RPMI7951 (cell line): ENCODE measurements at regions not wholly inside any gene's neighbourhood (a gene's known extent, or its start where the extent isn't known, plus 50 kb on each side); places are given as distances from the start of the nearest gene placed in this dataset.
"Not testable (repeated sequence)": the region's sequence is repeated elsewhere in the genome, so short reads cannot be mapped to it uniquely, and the experiment has no call there.

Experiments used
- DNase-seq: peaks from one replicate; pipeline ENCODE4 v3.0.0-alpha.2; 2012; ENCODE audit warnings: low read depth

DNA sequence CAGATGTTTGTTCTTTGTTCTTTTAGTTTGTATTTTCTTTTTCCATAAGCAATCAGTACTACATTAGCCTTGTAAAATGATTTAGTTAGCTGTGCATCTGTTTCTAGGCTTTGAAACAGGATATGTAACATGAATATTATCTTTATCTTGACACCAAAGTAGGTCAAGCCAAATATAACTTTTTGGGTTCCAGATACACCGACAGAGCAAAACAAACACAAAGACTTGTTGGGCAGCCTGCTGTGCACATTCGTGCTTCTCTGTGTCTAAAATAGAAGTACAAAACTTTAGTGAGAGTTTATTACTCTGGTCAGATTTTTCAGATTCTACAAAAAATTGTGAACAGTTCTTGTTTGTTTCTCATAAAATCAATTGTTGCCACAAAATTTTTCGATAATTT lies 1059.3 kb upstream of the GYPC start:
- no peak for DNase-seq

DNA sequence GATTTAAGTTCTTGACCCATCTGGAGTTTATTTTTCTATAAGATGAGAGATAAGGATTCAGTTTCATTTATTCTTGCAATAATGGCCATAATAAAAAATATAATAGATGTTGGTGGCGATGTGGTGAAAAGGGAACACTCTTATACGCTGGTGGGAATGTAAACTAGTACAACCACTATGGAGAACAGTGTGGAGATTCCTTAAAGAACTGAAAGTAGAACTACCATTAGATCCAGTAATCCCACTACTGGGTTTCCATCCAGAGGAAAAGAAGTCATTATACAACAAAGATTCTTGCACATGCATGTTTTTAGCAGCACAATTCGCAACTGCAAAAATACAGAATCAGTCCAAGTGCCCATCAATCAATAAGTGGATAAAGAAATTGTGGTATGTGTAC lies 1040.5 kb upstream of the GYPC start:
- no peak for DNase-seq

DNA sequence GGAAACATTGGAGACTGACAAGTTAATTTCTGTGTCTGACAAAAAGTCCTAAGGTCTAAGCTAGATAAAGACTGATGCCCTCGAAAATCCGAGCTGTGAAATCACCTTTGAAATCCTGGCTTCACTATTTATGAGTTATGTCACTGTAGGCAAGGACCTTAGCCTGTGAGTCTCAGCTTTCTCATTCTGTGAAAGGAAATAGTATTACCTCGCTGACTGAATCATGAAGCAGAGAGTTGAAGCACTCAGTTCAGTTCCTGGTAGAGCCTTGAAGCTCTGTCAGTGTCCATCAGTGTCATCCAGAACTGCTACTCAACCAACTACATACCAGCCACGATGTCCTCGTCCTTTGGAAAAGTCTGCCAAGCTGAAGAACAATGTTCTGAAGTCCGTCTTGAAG lies 1025.6 kb upstream of the GYPC start:
- no peak for DNase-seq

DNA sequence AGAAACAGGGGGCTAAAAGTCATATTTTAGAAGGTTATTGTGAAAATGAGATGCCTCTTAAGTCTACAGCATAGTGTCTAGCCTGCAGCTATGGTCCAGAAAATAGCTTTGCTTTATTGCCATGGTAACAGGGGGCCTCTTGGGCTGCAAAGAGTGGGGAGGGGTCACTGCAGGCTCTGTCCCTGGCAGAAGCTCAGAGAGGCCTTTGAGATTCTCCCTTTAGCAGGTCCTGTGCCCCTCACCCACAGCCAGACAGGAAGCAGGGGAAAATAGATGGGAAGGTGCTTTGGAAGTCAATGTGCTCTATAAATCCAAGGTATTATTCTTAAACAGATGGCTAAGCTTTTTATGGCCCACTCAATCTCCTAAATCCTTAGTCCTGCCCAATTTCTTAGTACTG lies 1021.3 kb upstream of the GYPC start:
- no peak for DNase-seq

DNA sequence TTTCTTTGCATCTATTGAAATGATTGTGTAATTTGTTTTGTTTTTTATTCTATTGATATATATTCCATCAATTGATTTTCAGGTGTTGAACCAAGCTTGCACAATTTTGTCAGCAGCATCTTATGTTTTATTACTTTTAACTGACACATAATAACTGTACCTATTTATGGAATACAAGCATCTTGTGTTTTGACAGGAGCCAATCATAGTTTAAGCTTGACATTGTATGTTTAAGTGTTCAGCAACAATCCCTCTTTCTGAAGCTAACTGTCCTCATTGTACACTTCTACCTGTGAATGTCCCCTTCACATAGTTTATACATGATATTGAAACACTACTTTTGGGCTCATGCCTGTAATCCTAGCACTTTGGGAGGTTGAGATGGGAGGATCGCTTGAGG lies 1017.6 kb upstream of the GYPC start:
- DNase-seq = no peak

DNA sequence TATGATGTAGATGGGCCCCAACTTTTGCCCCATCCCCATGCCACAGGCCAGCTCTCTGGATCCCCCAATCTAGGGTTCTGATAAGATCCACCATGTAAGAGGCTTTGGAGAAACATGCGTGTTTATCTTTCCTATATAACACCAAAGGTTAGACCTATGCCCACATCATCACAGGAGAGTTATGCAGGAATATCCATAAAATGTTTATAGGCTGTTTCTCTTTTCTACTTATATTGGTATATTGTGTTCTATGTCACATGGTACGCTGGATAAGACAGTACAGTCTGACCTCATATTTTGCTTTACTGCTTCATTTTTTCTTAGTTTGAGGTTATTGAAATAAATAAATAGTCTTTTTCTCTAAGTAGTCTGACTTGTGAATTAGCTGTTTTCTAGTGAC lies 1013.9 kb upstream of the GYPC start:
- no peak for DNase-seq

DNA sequence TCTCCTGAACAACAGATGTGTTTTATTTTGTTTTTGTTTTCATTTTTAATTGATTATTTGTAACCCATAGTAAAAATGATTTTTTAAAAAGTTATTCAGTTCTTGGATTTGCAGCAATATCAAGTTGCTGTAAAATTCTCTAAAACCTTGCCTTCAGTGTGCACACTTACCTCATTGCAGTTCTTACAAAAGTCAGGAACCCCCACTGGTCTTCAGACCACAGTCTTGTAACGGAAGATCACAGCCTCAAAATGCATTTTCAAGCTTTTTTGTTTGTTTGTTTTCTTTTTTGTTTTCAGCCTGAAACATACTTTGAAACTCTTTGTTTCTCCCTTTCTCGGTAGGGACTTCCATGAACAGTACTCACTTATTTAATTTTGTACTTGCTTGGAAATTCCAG lies 1012.8 kb upstream of the GYPC start:
- no peak for DNase-seq

DNA sequence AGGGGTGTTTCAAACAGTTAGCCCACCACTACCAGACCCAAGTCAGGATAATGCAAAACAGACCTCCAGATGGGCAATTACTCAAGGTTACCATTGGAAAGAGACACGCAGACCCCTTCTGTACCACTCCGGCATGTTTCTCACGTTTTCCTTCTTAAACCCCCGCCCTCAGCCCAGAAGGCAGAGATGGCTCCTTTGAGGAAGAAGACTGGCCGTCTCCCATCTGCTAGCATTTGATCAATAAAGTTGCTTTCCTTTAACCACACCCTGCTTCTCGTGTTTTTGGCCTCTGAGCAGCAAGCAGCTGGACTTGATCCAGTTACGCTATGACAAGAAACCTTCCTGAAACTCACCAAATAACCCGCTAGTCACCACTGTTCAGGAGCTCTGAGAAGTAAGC lies 1012.4 kb upstream of the GYPC start:
- no peak for DNase-seq

DNA sequence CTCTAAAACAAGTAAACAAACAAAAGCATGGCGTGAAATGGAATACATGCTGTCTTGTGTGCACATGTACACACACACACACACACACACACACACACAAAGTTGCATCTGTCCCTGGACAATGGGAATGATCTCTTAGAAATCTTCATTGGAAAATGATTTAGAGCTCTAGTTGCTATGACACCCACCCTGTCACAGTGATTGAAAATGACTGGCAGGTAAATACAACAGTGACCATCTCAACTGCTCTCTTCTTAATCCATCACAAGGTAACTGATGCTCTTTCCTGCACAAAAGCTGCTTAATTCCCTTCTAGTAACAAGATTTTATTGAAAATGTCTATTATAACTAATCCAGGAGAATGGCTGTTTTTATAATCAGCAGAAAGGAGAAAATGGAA lies 1011.7 kb upstream of the GYPC start:
- no peak for DNase-seq

DNA sequence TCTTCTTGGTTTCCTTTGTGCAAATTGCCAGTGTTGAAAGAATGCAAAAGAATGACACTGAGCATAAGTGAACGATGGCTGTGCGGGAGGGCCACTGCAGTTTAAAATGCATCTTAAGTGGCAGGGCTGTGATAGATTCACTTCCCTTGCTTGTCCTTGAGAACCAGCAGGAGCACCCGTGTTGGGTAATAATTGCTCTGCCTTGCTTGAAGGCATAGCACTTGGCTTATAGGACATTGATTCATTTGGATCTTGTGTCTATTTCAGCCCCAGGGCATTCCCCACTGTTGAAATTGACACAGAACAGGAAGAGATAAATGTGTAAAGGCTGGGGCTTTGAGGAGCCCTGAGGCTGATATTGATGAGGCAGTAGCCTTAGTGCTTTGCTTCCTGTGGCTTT lies 1003.7 kb upstream of the GYPC start:
- DNase-seq = no peak

DNA sequence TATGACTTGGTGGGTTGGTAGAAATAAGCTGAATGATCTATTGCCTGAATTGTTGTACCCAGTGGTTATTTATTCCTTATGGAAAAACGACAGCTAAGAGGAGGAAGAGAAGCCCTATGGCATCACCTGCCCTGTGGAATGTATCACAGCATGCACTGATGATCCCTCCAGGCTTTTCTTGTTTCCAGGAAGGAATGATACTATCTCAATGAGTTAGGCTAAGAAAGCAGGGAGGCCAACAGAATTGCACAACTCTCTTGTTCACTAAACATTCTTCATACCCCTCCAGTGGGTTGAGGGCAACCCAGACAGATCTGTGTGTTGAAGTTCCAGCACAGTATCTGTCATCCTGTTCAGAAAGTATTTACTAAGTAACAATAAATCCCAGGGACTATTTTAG lies 1001.7 kb upstream of the GYPC start:
- no peak for DNase-seq

DNA sequence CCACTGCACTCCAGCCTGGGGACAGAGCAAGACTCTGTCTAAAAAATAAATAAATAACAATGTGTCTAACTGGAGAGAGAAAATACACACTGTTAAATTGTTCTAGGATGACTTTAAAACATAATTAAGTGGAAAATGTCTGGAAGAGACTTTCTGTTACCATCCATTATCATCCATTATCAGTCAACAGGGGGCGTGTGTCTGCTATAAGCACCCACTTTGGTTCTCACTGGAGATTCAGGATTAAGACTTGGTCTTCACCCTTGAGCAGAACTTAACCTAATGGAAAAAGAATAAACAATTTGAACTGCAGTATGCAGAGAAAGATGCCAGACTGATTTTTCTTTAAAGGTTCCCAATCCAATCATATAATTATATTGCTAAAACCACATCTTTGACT lies 999.8 kb upstream of the GYPC start:
- no peak for DNase-seq

DNA sequence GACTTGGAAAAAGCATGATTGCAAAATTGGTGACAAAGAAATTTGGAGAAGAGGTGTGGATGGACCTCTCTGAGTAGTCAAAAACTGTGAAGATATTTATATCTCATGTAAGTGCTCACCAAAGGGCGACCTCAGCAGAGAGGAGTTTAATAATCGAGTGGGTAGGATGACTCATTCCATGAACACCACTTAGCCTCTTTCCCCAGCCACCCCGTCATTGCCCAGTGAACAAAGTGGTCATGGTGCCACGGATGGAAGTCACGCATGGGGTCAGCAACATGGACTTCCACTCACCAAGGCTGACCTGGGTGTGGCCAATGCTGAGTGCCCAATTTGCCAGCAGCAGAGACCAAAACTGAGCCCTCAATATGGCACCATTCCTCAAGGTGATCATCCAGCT lies 997.4 kb upstream of the GYPC start:
- no peak for DNase-seq

DNA sequence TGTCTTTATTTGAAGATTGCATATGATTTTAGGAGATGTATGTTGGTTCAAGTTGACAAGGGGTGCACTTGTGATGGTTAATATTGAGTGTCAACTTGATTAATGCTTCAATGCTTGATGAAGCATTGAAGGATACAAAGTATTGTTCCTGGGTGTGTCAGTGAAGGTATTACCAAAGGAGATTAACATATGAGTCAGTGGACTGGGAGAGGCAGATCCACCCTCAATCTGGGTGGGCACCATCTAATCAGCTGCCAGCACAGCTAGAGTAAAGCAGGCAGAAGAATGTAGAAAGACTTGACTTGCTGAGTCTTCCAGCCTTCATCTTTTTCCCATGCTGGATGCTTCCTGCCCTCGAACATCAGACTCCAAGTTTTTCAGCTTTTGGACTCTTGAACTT lies 995.6 kb upstream of the GYPC start:
- not testable (repeated sequence) for DNase-seq

DNA sequence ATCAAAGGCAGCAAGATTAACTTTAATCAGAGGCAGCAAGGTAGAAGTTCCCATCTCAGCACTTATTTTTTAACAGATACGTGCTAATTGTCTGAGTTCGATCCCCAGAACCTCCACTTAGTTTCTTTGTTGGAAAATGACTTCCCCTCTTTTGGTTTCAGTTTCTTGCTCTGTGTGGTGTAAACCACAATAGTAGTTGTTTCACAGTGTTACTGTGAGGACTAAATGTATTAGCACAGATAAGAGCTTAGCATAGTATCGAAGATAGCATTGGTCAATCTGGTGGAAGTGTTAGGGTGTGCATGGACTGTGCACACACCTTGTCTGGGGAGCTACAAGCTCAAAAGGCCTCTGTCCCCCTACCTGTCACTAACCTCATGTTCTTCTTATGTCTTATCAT lies 988.3 kb upstream of the GYPC start:
- no peak for DNase-seq

DNA sequence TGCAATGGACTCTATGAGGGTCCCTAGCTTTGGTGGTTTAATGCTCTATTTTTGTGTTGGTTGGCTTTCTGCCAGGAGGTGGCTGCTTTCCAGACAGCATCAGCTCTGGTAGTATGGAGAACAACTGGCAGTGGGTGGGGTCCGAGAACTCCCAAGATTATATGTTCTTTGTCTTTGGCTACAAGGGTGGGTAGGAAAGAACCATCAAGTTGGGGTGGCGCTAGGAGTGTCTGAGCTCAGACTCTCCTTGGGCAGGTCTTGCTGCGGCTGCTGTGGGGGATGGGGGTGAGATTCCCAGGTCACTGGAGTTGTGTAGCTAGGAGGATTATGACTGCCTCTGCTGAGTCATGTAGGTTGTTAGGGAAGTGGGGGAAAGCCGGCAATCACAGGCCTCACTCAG lies 976.1 kb upstream of the GYPC start:
- DNase-seq = no peak

DNA sequence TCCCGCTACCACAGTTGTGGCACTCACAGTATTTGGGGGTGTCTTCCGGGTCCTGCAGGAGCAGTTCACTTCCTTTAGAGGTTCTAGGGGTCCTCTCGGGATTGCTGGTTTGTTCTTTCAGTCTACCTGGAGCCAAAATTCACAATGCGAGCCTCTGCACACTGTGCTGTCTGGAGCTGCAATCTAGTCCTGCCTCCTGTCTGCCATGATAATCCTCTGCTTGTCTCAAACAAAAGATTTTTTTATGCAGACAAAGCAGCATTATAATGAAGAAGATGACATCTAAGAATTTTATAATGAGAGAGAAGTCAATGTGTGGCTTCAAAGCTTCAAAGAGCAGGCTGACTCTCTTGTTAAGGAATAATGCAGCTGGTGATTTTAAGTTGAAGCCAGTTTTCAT lies 975.1 kb upstream of the GYPC start:
- no peak for DNase-seq

DNA sequence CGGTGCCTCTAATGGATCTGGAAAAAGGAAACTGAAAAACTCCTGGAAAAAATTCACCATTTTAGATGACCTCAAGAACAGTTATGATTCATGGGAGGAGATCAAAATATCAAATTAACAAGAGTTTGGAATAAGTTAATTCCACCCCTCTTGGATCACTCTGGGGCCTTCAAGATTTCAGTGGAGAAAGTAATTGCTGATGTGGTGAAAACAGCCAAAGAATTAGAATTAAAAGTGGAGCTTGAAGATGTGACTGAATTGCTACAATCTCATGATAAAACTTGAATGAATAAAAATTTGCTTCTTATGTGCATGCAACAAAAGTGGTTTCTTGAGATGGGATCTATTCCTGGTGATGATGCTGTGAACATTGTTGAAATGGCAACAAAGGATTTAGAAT lies 974.4 kb upstream of the GYPC start:
- DNase-seq = no peak

DNA sequence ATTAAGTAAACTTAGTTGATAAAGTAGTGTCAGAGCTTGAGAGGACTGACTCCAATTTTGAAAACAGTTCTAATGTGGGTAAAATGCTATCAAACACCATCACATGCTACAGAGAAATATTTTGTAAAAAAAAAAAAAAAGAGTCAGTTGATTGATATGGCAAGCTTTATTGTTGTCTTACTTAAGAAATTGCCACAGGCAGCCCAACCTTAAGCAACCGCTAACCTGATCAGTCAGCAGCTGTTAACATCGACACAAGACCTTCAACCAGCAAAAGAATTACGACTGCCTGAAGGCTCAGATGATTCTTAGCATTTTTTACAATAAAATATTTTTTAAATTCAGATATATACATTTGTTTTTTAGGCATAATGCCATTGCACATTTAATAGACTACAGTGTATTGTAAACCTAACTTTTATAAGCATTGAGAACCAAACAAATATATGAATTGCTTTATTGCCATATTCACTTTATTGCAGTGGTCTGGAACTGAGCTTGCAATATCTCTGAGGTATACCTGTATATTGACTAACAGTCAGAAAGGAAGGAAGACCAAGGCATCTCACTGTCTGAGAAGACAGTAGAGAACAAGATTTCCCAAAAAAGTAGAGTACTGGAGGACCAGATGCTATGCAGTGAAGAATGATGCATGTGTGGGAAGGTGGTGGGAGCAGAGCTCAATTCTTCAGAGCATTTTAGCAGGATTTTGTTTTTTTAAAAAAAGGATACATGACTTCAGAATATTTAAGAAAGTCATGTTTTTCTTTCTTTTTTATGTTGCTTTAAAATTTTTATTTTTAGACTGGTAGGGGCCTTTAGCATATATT lies 973.8 kb upstream of the GYPC start:
- no peak for DNase-seq

DNA sequence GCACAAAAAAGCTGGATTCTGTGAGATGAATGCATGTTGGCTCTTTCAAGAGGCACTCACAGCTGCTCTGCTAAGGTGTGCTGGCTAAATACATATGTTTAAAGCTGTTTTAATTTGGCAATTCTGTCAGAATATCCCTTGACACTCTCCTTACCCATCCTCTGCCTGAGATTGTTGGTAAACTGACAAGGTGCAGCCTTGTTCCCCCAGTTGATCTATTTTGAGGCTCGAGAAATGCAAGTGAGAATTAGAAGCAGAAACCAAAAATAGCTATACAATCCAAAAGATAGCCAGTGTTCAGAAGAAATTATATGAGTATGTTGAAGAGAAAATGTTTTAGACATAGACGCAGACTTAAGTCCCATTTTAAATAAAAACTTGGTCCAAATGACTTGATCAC lies 971.7 kb upstream of the GYPC start:
- no peak for DNase-seq

DNA sequence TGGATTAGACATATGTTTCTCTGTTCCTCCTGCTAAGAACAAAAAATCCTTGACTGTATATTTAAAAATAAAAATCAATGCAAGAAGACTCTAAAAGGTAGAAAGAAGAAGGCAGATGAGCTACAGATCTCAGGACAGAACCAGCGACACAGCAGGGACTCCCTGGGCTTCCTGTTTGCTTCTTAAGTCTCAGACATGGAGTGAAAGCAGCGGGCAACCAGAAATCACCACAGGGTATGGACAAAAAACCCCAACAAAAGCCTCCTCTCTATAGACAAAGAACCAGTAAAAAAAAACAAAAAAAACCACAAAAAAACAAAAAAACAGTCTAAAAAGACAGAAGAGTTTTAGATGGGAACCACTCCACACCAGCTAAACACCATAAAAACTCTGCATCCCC lies 971.0 kb upstream of the GYPC start:
- no peak for DNase-seq

DNA sequence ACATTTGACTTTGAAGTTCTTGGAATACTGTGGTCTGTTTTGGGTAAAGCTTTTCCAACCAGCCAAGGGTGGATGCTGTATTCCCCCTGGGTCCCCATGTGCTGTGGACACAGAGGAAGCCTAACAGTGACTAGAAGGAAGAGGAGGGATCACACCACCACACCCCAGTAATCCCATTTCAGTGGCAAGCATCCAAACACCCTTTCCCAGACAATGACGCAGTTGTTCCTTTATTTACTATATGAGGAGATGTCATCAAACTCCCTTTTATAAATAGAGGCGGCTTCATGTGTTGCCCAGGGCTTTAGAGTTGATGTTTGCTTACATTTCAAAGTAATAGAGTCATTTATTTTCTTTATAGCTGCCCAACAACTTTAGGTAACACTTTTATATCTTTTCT lies 959.4 kb upstream of the GYPC start:
- DNase-seq = no peak

DNA sequence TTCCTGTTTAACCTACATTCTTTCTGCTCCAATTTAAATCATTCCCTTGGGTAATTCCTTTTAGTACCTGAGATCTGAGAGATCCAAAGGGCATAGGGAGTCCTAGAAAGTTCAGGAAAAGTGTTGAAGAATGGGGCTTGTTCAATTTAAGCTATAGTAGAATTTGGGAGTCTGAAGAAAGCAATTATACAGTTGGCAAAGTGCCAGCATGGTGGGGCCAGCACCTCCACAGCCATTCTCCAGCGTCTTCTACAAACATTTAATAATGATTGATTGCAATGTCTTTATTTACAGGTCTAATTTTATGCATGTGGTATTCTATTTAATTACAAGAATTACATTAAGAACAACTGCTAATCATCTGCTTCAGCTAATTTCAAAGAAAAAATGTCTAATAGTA lies 957.7 kb upstream of the GYPC start:
- DNase-seq = no peak

DNA sequence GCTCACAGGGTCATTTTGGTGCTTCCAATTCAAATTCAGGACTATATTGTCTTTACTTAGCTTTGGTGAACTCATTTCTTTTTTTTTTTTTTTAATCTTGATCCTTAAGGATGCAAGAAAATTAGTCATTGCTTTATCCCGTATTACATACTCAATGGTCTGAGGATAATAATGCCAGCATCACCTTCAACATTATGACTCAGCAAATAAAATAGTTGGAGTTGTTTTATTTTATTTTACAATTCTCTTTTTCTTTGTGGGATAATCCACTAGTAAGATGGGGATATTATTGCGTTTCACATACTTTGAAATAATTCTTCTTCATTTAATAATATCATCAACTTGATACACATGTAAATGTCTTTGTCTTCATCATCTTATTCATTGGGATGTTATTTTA lies 954.9 kb upstream of the GYPC start:
- no peak for DNase-seq
